GM10248 (cell line): ENCODE measurements at regions not wholly inside any gene's neighbourhood (a gene's known extent, or its start where the extent isn't known, plus 50 kb on each side); places are given as distances from the start of the nearest gene placed in this dataset.

Source experiments
- CTCF ChIA-PET: fragments of 300-600 bp; sonication (Branson Sonifier 250); formaldehyde crosslinking; extraction: SDS; loops from one replicate; lab custom pipeline; 2021; ENCODE audit warnings: antibody characterized with exemption; lab: Yijun Ruan, JAX
- POLR2A ChIA-PET: fragments of 350-650 bp; sonication (Branson Sonifier 250); formaldehyde crosslinking; extraction: SDS; loops from one replicate; lab custom pipeline; 2020; ENCODE audit warnings: antibody characterized with exemption; lab: Yijun Ruan, JAX
- DNase-seq: peaks from one replicate; pipeline ENCODE4 v3.0.0; 2012; ENCODE audit errors: extremely low spot score
- TF ChIP-seq, protein P1 (sequence below): IDR thresholded peaks from 2 replicates; pipeline ENCODE4 v1.5.1; 2012; ENCODE audit warnings: mild to moderate bottlenecking, low read depth; ENCODE audit errors: extremely low read depth, missing control alignments, control extremely low read depth

DNA sequence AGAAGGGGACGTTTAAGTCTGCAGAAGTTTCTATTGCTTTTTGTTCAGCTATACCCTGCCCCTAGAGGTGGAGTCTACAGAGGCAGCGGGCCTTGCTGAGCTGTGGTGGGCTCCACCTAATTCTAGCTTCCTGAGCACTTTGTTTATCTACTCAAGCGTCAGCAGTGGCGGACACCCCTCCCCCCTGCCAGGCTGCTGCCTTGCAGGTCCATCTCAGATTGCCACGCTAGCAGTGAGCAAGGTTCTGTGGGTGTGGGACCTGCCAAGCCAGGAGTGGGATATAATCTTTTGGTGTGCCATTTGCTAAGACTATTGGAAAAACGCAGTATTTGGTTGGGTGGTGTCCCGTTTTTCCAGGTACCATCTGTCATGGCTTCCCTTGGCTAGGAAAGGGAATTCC is 147.3 kb upstream of the PRPS1L1 start:
- no peak for DNase-seq
- TF ChIP-seq, protein P1, sequence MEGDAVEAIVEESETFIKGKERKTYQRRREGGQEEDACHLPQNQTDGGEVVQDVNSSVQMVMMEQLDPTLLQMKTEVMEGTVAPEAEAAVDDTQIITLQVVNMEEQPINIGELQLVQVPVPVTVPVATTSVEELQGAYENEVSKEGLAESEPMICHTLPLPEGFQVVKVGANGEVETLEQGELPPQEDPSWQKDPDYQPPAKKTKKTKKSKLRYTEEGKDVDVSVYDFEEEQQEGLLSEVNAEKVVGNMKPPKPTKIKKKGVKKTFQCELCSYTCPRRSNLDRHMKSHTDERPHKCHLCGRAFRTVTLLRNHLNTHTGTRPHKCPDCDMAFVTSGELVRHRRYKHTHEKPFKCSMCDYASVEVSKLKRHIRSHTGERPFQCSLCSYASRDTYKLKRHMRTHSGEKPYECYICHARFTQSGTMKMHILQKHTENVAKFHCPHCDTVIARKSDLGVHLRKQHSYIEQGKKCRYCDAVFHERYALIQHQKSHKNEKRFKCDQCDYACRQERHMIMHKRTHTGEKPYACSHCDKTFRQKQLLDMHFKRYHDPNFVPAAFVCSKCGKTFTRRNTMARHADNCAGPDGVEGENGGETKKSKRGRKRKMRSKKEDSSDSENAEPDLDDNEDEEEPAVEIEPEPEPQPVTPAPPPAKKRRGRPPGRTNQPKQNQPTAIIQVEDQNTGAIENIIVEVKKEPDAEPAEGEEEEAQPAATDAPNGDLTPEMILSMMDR = no peak
- ChIA-PET CTCF (interaction anchor here (1.3 kb wide), 1 partner anchor 8 kb away, joined by 5 read pairs; no protein-coding TSS in a partner anchor), POLR2A (no interaction called here)

DNA sequence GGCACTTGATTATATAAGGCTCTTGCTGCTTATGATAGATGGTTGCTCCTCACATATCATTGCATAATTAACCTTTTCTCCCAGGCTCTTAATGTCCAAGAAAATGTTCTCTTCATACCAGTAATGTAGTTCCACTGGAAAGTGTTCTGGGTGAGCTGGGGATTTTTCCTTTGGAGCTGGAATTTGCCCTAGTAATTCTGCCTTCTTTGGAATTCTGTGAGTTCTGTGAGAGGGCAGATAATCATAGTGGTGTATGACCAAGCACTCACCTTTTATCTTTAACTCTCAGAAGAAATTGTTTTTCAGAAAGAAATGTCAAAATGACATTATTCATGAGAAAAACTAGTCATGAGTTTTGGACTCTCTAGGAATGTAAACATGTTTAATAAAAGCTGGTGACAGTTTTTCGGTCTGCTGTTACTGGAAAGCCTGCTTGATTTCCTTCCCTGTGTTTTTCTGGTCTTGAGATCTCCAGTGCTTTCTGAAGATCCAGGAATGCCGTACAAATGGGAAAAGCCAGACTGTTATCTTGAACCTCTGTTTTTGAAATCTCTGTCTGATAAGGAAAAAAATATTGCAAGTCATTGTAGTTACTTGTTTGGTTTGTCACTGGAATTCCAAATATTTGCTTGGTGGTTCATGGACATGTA is 148.3 kb upstream of the PRPS1L1 start:
- CTCF ChIA-PET = interaction anchor here (0.8 to 1.3 kb wide), 3 partner anchors 9 to 25 kb away, joined by 3 to 5 read pairs (median 3); no protein-coding TSS in a partner anchor
- DNase-seq = no peak
- TF ChIP-seq, protein P1 = no peak
- POLR2A ChIA-PET = no interaction called here

DNA sequence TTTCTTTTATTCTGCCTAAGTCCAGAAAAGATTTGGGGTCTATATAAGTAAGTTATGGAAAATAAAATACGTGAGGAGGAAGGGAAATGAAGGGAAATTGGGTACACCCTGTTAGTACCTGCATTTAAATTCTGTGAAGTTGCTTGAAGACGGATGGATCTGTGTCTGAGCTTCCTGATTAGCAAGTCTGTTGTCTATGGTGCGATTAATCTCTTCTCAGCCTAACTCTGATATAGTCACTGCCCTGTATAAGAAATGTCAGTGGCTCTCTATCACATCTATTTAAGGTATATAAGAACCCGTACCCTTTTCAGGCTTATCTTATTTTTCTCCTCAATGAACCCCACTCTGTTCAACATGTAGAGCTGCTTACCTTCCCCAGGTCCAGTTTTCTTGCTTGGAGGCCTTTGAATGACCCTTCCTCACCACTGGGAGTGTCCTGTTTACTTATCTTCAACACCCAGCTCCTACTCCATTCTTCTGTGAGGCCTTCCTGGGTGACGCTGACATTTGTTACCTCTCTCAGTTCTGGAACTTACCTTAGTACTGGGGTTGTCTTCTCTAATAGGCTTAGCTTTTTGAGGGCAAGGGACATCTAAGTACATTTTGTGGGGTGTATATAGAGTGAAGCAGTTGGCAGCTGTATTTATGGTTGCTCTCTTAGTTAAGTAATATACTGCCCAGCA is 149.6 kb upstream of the PRPS1L1 start:
- DNase-seq = no peak
- TF ChIP-seq, protein P1 = no peak
- POLR2A ChIA-PET = no interaction called here
- CTCF ChIA-PET = interaction anchor here (1.2 to 1.6 kb wide), 2 partner anchors 11 to 65 kb away, joined by 3 read pairs; no protein-coding TSS in a partner anchor

DNA sequence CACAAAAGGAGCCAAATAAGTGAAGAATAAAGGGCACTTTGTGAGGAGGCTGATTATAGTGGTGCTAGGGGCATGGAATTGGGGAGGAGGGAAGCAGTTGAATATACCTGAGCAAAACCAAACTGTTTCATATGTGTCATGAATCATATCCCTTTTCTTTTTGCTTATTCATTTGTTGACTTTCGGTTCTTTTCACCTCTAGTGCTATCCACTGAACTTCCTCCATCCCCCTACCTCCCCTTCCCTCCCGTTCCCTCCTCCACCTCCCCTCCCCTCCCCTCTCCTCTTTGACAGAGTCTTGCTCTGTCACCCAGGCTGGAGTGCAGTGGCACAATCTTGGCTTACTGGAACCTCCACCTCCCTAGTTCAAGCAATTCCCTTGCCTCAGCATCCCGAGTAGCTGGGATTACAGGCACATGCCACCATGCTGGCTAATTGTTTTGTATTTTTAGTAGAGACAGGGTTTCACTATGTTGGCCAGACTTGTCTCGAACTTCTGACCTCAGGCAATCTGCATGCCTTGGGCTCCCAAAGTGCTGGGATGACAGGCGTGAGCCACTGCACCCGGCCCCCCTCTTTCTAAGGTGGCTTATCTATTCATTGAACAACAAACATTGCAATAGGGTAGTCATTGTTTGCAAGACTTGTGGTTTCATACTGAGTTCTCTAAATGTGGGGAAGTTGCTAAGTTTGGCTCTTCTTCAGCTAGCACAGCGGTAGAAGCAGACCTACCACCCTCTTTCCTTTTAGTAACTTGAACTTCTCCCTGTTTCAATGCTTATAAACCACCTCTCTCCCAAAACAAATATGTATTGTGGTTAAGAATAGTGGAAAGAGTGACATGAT is 150.4 kb upstream of the PRPS1L1 start:
- peak; percentile 57 for DNase-seq
- POLR2A ChIA-PET = no interaction called here
- TF ChIP-seq, protein P1 = no peak
- CTCF ChIA-PET = interaction anchor here (1.2 to 1.6 kb wide), 2 partner anchors 11 to 64 kb away, joined by 3 read pairs; no protein-coding TSS in a partner anchor

DNA sequence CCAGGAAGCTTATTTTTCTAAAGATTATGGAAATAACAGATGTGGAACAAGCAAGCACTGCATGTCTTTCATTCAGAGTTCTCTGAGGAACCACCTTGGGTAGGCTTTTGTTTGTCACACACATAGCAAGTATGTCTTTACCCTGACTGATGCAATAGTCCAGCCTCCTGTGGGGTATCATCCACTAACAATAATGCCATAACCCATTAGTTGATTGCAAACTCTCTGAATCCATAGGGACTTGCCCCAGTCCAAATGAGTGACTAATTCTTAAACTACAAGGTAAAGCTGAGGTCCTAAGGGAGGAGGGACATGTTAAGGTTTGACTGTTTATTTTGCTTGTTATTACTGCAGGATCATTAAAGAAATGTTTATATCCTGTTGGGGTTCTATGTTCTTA is 151.4 kb upstream of the PRPS1L1 start:
- CTCF ChIA-PET = interaction anchor here (0.6 kb wide), 1 partner anchor 11 kb away, joined by 3 read pairs; no protein-coding TSS in a partner anchor
- POLR2A ChIA-PET = no interaction called here
- no peak for DNase-seq
- TF ChIP-seq, protein P1 = no peak

DNA sequence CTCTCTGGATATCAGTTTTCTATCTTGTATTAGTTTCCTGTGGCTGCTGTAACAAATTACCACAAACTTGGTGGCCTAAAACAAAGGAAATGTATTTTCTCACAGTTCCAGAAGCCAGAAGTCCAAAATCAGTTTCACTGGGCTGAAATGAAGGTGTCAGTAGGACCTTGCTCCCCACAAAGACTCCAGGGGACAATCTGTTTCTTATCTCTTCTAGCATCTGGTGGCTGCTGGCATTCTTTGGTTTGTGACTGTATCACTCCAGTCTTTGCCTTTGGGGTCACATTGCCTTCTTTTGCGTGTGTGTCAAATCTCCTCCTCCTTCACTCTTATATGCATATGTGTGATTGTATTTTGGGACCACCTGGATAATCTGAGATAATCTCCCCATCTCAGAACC is 153.0 kb upstream of the PRPS1L1 start:
- no peak for DNase-seq
- TF ChIP-seq, protein P1 = no peak
- POLR2A ChIA-PET = no interaction called here
- CTCF ChIA-PET = no interaction called here
